Thyroid gland (tissue), 4 donors: ENCODE measurements at regions not wholly inside any gene's neighbourhood (a gene's known extent, or its start where the extent isn't known, plus 50 kb on each side); places are given as distances from the start of the nearest gene placed in this dataset.

Source experiments
- CTCF ChIP-seq, 6 experiments: fragments of 200-600 bp in 3 of 6; fragments of 450-650 bp in 3 of 6; sonication (generic) in 3 of 6; IDR thresholded peaks; one replicate each; pipeline ENCODE4 v1.5.1; 2016 to 2019; ENCODE audit warnings: antibody characterized with exemption in 6 of 6, mild to moderate bottlenecking in 2 of 6, inconsistent platforms in 1 of 6, moderate library complexity in 1 of 6
- POLR2A ChIP-seq, 2 donors: fragments of 450-650 bp; IDR thresholded peaks; one replicate each; pipeline ENCODE4 v1.6.1; 2017; ENCODE audit warnings: antibody characterized with exemption in 2 of 2, mild to moderate bottlenecking in 2 of 2, moderate library complexity in 1 of 2

- TF ChIP-seq CTCF (IDR thresholded peaks at IDR 0.05) (no peak), POLR2A (IDR thresholded peaks at IDR 0.05) (no peak)
These were observed 259.2 kb downstream of the SH3BP4 start for GRCh38 chr2:235211056-235211455.
